Upper lobe of left lung (tissue), 4 donors: ENCODE measurements at regions not wholly inside any gene's neighbourhood (a gene's known extent, or its start where the extent isn't known, plus 50 kb on each side); places are given as distances from the start of the nearest gene placed in this dataset.

ENCODE experiments used
- POLR2A ChIP-seq, 4 donors: fragments of 450-650 bp; IDR thresholded peaks; one replicate each; pipeline ENCODE4 v1.5.1; 2016 to 2017; ENCODE audit warnings: antibody characterized with exemption in 4 of 4, mild to moderate bottlenecking in 2 of 4
- TF ChIP-seq, protein P1 (sequence below), 6 experiments: fragments of 450-650 bp in 4 of 6; fragments of 200-600 bp in 2 of 6; sonication (generic) in 2 of 6; IDR thresholded peaks; one replicate each; pipeline ENCODE4 v1.5.1; 2016 to 2019; ENCODE audit warnings: antibody characterized with exemption in 6 of 6

DNA sequence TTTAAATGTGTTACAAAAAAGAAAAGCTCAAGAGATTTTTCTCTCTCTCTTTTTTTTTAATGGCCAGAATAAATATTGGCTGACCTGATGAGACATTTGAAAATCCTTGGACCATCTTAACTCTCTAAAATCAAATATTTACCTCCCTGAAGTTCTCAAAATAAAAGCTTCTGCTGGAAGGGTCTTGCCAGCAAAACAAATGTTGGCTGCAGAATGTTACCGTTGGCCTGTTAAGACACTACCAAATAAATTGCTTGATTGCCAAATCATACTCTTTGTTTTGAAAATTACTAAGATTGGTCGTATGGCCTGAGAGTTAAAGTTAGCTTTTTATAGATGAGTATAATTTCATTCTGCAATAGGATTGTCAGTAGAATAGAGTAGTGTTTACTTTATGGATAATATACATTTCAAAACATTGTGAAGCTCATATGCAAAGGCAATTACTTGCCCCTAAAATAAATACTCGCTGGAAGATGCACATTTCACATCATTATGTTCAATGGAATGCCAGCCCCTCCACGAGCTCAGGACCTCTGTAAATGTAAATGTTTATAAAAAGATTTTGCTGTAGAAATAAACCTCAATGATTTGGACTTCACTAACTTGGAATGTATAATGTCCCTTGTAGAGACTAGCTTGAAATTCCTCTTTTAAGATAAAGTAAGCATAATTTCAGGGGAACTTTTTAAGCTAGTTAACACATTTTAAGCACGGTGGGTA is 193.4 kb downstream of the SOX11 start:
- TF ChIP-seq POLR2A (IDR thresholded peaks at IDR 0.05), result no peak
- TF ChIP-seq, protein P1, sequence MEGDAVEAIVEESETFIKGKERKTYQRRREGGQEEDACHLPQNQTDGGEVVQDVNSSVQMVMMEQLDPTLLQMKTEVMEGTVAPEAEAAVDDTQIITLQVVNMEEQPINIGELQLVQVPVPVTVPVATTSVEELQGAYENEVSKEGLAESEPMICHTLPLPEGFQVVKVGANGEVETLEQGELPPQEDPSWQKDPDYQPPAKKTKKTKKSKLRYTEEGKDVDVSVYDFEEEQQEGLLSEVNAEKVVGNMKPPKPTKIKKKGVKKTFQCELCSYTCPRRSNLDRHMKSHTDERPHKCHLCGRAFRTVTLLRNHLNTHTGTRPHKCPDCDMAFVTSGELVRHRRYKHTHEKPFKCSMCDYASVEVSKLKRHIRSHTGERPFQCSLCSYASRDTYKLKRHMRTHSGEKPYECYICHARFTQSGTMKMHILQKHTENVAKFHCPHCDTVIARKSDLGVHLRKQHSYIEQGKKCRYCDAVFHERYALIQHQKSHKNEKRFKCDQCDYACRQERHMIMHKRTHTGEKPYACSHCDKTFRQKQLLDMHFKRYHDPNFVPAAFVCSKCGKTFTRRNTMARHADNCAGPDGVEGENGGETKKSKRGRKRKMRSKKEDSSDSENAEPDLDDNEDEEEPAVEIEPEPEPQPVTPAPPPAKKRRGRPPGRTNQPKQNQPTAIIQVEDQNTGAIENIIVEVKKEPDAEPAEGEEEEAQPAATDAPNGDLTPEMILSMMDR (IDR thresholded peaks at IDR 0.05), result no peak
